Stimulated activated CD4-positive, alpha-beta T cell treated with anti-CD3 and anti-CD28 coated beads, Interleukin-12 subunit alpha, Interleukin-12 subunit beta, amount 100 ng/mL, for 48 hours (primary cell): ENCODE measurements at regions not wholly inside any gene's neighbourhood (a gene's known extent, or its start where the extent isn't known, plus 50 kb on each side); places are given as distances from the start of the nearest gene placed in this dataset.
"Not testable (repeated sequence)": the region's sequence is repeated elsewhere in the genome, so short reads cannot be mapped to it uniquely, and the experiment has no call there.

Source experiments
- DNase-seq, 3 donors: peaks; one replicate each; pipeline ENCODE4 v3.0.0-alpha.2; 2020; ENCODE audit warnings: low read depth in 2 of 3, low spot score in 1 of 3

- DNase-seq: no peak
Measured at GRCh38 chr6:84581494-84582259, 182.7 kb downstream of the TBX18 start.

GRCh38 chr6:84579404-84579803 is 185.0 kb downstream of the TBX18 start:
- DNase-seq: no peak

GRCh38 chr6:84576029-84576428 is 188.4 kb downstream of the TBX18 start:
- DNase-seq: no peak

GRCh38 chr6:84575264-84575663 is 189.1 kb downstream of the TBX18 start:
- no peak for DNase-seq

GRCh38 chr6:84569882-84570281 is 194.5 kb downstream of the TBX18 start:
- DNase-seq: no peak

GRCh38 chr6:84568971-84569370 is 195.4 kb downstream of the TBX18 start:
- no peak for DNase-seq

- DNase-seq: not testable (repeated sequence)
Measured at GRCh38 chr6:84565718-84566117, 198.7 kb downstream of the TBX18 start.

GRCh38 chr6:84560436-84561390 is 203.7 kb downstream of the TBX18 start:
- no peak for DNase-seq

- no peak for DNase-seq
Measured at GRCh38 chr6:84556541-84557335, 207.7 kb downstream of the TBX18 start.

GRCh38 chr6:84554706-84555105 is 209.7 kb downstream of the TBX18 start:
- no peak for DNase-seq

GRCh38 chr6:84554074-84554473 is 210.3 kb downstream of the TBX18 start:
- no peak for DNase-seq

- DNase-seq: no peak
Measured at GRCh38 chr6:84553527-84553926, 210.9 kb downstream of the TBX18 start.

GRCh38 chr6:84551797-84552196 is 212.6 kb downstream of the TBX18 start:
- no peak for DNase-seq

GRCh38 chr6:84549917-84550316 is 214.5 kb downstream of the TBX18 start:
- no peak for DNase-seq

- DNase-seq: no peak
Measured at GRCh38 chr6:84547341-84547801, 217.0 kb downstream of the TBX18 start.

GRCh38 chr6:84546427-84546914 is 217.9 kb downstream of the TBX18 start:
- no peak for DNase-seq

GRCh38 chr6:84539122-84539856 is 225.1 kb downstream of the TBX18 start:
- no peak for DNase-seq

- DNase-seq: no peak
Measured at GRCh38 chr6:84536885-84537638, 227.3 kb downstream of the TBX18 start.

GRCh38 chr6:84528201-84528600 is 236.2 kb downstream of the TBX18 start:
- no peak for DNase-seq

GRCh38 chr6:84526631-84527030 is 237.8 kb downstream of the TBX18 start:
- DNase-seq: no peak
